Activated CD4-positive, CD25-positive, alpha-beta regulatory T cell treated with anti-CD3 and anti-CD28 coated beads, Interleukin-2, amount 50 U/mL, for 72 hours (primary cell): ENCODE measurements at regions not wholly inside any gene's neighbourhood (a gene's known extent, or its start where the extent isn't known, plus 50 kb on each side); places are given as distances from the start of the nearest gene placed in this dataset.
"Not testable (repeated sequence)": the region's sequence is repeated elsewhere in the genome, so short reads cannot be mapped to it uniquely, and the experiment has no call there.

Experiments used
- DNase-seq: peaks from one replicate; pipeline ENCODE4 v3.0.0; 2021

- no peak for DNase-seq
These were observed 52.7 kb upstream of the NCK2 start for GRCh38 chr2:105691947-105692390.

- no peak for DNase-seq
These were observed 54.1 kb upstream of the NCK2 start for GRCh38 chr2:105690566-105690965.

GRCh38 chr2:105689484-105689883 is 55.2 kb upstream of the NCK2 start:
- no peak for DNase-seq

GRCh38 chr2:105688946-105689345 is 55.8 kb upstream of the NCK2 start:
- no peak for DNase-seq

GRCh38 chr2:105686588-105686987 is 58.1 kb upstream of the NCK2 start:
- DNase-seq: no peak

- DNase-seq: no peak
These were observed 61.7 kb upstream of the NCK2 start for GRCh38 chr2:105683011-105683492.

GRCh38 chr2:105682401-105682800 is 62.3 kb upstream of the NCK2 start:
- DNase-seq: no peak

- no peak for DNase-seq
These were observed 62.8 kb upstream of the NCK2 start for GRCh38 chr2:105681927-105682326.

GRCh38 chr2:105680357-105680756 is 64.4 kb upstream of the NCK2 start:
- DNase-seq: no peak

GRCh38 chr2:105678346-105678745 is 66.4 kb upstream of the NCK2 start:
- no peak for DNase-seq

- DNase-seq: no peak
These were observed 66.8 kb upstream of the NCK2 start for GRCh38 chr2:105677901-105678300.

- no peak for DNase-seq
These were observed 68.9 kb upstream of the NCK2 start for GRCh38 chr2:105675841-105676240.

GRCh38 chr2:105674859-105675541 is 69.7 kb upstream of the NCK2 start:
- DNase-seq: peak; percentile 39

GRCh38 chr2:105674401-105674800 is 70.3 kb upstream of the NCK2 start:
- DNase-seq: no peak

- DNase-seq: no peak
These were observed 73.6 kb upstream of the NCK2 start for GRCh38 chr2:105671156-105671555.

GRCh38 chr2:105669384-105669891 is 75.3 kb upstream of the NCK2 start:
- DNase-seq: no peak

GRCh38 chr2:105665480-105665879 is 79.2 kb upstream of the NCK2 start:
- no peak for DNase-seq

- no peak for DNase-seq
These were observed 84.2 kb upstream of the NCK2 start for GRCh38 chr2:105660489-105660888.

GRCh38 chr2:105655723-105656606 is 88.7 kb upstream of the NCK2 start:
- DNase-seq: not testable (repeated sequence)

GRCh38 chr2:105655244-105655643 is 89.5 kb upstream of the NCK2 start:
- no peak for DNase-seq

GRCh38 chr2:105654474-105655004 is 90.2 kb upstream of the NCK2 start:
- DNase-seq: no peak

- no peak for DNase-seq
These were observed 91.4 kb upstream of the NCK2 start for GRCh38 chr2:105653302-105653701.

GRCh38 chr2:105652014-105652796 is 92.5 kb upstream of the NCK2 start:
- DNase-seq: no peak
